Common myeloid progenitor, CD34-positive (primary cell): ENCODE measurements at regions not wholly inside any gene's neighbourhood (a gene's known extent, or its start where the extent isn't known, plus 50 kb on each side); places are given as distances from the start of the nearest gene placed in this dataset.

Experiments
- CTCF ChIA-PET: fragments of 350-600 bp; sonication (Branson Sonifier 250); formaldehyde crosslinking; loops from one replicate; lab custom pipeline; 2021; ENCODE audit warnings: antibody characterized with exemption; lab: Charles Lee
- POLR2A ChIA-PET: fragments of 350-600 bp; sonication (Branson Sonifier 250); formaldehyde crosslinking; loops from one replicate; lab custom pipeline; 2021; ENCODE audit warnings: antibody characterized with exemption; lab: Charles Lee
- DNase-seq, 3 donors: peaks; one replicate each; pipeline versions ENCODE4 v3.0.0 to v3.0.0-alpha.2; 2013
- H3K27ac ChIP-seq, 2 experiments: 1 replicate in 1 of 2; 2 replicates in 1 of 2; pipeline ENCODE4 v1.7.0; 2013; ENCODE audit warnings: inconsistent platforms in 2 of 2, low read length in 2 of 2, mild to moderate bottlenecking in 2 of 2, low read depth in 1 of 2, moderate library complexity in 1 of 2; ENCODE audit not compliant: severe bottlenecking in 2 of 2, insufficient read depth in 1 of 2, poor library complexity in 1 of 2
- H3K27me3 ChIP-seq, 5 experiments: replicated peaks in 2 of 5; 1 replicate in 3 of 5; 2 replicates in 2 of 5; pipeline versions ENCODE4 v1.6.1 to v1.7.0; 2013; ENCODE audit warnings: low read length in 4 of 5, mild to moderate bottlenecking in 2 of 5, moderate library complexity in 2 of 5, inconsistent platforms in 1 of 5; ENCODE audit not compliant: insufficient read depth in 5 of 5, control insufficient read depth in 4 of 5
- H3K36me3 ChIP-seq, 4 experiments: 1 replicate in 2 of 4; 2 replicates in 2 of 4; pipeline versions ENCODE4 v1.6.1 to v1.7.0; 2013; ENCODE audit warnings: low read length in 3 of 4, control low read depth in 1 of 4, mild to moderate bottlenecking in 1 of 4; ENCODE audit not compliant: control insufficient read depth in 4 of 4, insufficient read depth in 4 of 4
- H3K4me1 ChIP-seq, 4 experiments: 1 replicate in 3 of 4; 2 replicates in 1 of 4; pipeline versions ENCODE4 v1.6.1 to v1.7.1; 2013; ENCODE audit warnings: low read length in 3 of 4, mild to moderate bottlenecking in 3 of 4, control low read depth in 1 of 4, inconsistent platforms in 1 of 4, moderate library complexity in 1 of 4; ENCODE audit not compliant: control insufficient read depth in 4 of 4, insufficient read depth in 4 of 4; ENCODE audit errors: control extremely low read depth in 1 of 4
- H3K4me3 ChIP-seq, 7 experiments: 1 replicate in 4 of 7; 2 replicates in 3 of 7; pipeline versions ENCODE4 v1.5.1 to v1.7.0; 2013; ENCODE audit warnings: mild to moderate bottlenecking in 7 of 7, low read length in 6 of 7, moderate library complexity in 6 of 7, inconsistent platforms in 2 of 7, low read depth in 2 of 7, control low read depth in 1 of 7; ENCODE audit not compliant: insufficient read depth in 4 of 7, control insufficient read depth in 1 of 7; ENCODE audit errors: extremely low read depth in 1 of 7
- H3K9me3 ChIP-seq, 5 experiments: 1 replicate in 4 of 5; 2 replicates in 1 of 5; pipeline versions ENCODE4 v1.6.1 to v1.7.1; 2013; ENCODE audit warnings: low read length in 4 of 5, mild to moderate bottlenecking in 2 of 5, inconsistent platforms in 1 of 5, low read depth in 1 of 5, moderate library complexity in 1 of 5; ENCODE audit not compliant: control insufficient read depth in 4 of 5, insufficient read depth in 2 of 5; ENCODE audit errors: control extremely low read depth in 1 of 5
- WGBS: methylation state at CpG from one replicate; pipeline ENCODE4 v1.1.5; 2013; ENCODE audit not compliant: insufficient coverage; 5-methylcytosine and 5-hydroxymethylcytosine counted together

DNA sequence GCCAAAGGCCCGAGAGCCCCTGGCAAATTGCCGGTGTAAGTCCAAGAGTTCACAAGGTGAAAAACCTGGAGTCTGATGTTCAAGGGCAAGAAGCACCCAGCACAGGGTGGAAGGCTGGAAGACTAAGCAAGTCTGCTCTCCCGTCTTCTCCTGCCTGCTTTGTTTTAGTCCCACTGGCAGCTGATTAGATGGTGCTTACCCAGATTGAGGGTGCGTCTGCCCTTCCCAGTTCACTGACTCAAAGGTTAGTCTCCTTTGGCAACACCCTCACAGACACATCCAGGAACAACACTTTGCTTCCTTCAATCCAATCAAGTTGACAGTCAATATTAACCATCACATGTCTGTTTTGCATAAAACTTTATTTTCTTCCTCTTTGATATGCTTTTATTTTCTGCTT, 157.4 kb downstream of the HS3ST1 start:
- Histone ChIP-seq H3K27me3 (no peaks in the 10 kb centered on the region), H3K36me3 (no peaks in the 10 kb centered on the region), H3K9me3 (peaks cover 0 to 4% (median under 1%) of the 10 kb centered on the region in 5 experiments), H3K4me1 (no peaks in the 10 kb centered on the region), H3K4me3 (no peak overlapping the region), H3K27ac (no peak overlapping the region)
- 47% methylated on average over 2 of the region's 4 CpGs for WGBS
- CTCF ChIA-PET, result no interaction called here
- POLR2A ChIA-PET, result no interaction called here
- no peak for DNase-seq

DNA sequence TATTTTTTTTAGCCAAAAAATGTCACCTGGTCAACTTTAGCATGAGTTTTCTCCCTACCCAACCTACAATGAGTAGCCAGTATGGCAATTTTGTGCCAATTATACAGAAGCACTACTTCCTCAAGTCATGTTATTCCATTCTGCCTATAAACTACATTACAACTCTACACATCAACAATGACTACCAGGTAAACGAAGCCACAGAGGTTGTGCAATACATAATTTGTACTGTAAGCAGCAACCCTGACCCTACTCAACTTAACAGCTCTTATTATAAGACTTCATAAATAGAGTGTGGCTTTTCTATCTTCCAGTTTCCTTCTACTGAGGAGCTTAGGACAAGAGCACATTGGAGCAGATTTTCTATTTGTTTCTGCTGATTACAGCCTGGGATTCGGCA, 160.5 kb downstream of the HS3ST1 start:
- Histone ChIP-seq H3K36me3 (no peaks in the 10 kb centered on the region), H3K4me1 (no peaks in the 10 kb centered on the region), H3K4me3 (no peak overlapping the region), H3K27me3 (no peaks in the 10 kb centered on the region), H3K27ac (no peak overlapping the region), H3K9me3 (peaks cover 0 to 6% (median 4%) of the 10 kb centered on the region in 5 experiments)
- WGBS, result no CpG with 5 or more reads among the region's 2 CpGs
- ChIA-PET CTCF (interaction anchor here (0.7 to 1.0 kb wide), 2 partner anchors 80 to 177 kb away, joined by 3 to 4 read pairs; no protein-coding TSS in a partner anchor), POLR2A (no interaction called here)
- DNase-seq, result no peak

DNA sequence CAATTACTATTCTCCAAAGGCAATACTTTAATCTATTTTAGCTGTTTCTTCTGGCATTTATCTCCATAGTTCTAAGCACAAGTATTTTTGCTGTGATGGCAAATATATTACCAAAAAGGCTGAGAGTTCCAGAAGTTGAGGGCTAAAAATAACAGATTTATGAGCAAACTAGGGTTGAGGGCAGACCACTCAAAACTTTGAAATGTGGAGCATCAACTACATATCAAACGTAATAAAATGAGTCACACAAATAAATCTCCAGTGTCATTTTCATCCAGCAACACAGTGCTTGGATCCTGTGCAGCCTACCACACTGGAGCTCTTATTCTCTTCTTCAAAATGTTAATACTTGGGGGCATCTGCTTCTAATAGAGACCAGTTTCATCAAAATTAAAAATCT, 163.9 kb downstream of the HS3ST1 start:
- no peak for DNase-seq
- no peaks in the 10 kb centered on the region for H3K4me1 ChIP-seq
- 70% methylated on average over 1 of the region's 1 CpG for WGBS
- no peaks in the 10 kb centered on the region for H3K36me3 ChIP-seq
- CTCF ChIA-PET, result no interaction called here
- no peaks in the 10 kb centered on the region for H3K27me3 ChIP-seq
- no peak overlapping the region for H3K4me3 ChIP-seq
- no peak overlapping the region for H3K27ac ChIP-seq
- POLR2A ChIA-PET, result no interaction called here
- peaks cover 0 to 6% (median 4%) of the 10 kb centered on the region in 5 experiments for H3K9me3 ChIP-seq

DNA sequence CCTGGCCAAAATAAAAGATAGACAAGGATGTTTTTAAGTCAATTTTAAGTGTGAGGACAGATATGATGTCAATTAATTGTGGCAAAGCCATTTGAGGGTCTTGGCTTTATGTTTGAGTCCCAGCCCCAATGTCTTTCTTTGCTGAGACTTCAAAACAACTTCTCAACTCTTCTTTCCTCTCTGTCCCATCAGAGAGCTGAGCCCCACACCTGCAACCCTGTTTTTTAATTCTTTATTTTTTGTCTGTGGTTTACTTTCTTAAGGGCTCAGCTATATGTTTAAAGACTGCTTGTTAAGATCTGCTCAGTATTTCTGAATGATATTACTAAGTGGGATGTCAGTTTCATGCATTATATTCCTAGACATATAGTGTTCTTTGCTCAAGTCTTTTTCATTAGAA, 164.3 kb downstream of the HS3ST1 start:
- CTCF ChIA-PET, result no interaction called here
- DNase-seq, result no peak
- Histone ChIP-seq H3K9me3 (peaks cover 0 to 6% (median 4%) of the 10 kb centered on the region in 5 experiments), H3K27me3 (no peaks in the 10 kb centered on the region), H3K27ac (no peak overlapping the region), H3K36me3 (no peaks in the 10 kb centered on the region), H3K4me1 (no peaks in the 10 kb centered on the region), H3K4me3 (no peak overlapping the region)
- POLR2A ChIA-PET, result interaction anchor here (0.6 kb wide), 1 partner anchor 241 kb away, joined by 3 read pairs; no protein-coding TSS in a partner anchor

DNA sequence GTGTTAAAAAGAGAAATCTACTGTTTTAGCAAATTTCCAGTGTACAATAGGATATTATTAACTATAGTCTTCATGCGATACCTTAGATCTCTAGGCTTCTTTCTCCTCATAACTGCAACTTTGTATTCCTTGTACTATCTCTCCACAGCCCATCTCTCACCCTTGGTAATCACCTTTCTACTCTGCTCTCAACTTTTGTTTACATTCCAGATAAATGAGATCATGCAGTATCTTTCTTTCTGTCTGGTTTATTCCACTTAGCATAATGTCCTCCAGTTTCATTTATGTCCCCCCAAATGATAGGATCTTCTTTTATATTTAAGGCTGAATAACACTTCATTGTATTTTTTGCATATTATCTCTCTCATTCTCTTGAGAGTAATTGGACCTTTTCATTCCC, 165.5 kb downstream of the HS3ST1 start:
- CTCF ChIA-PET, result no interaction called here
- H3K36me3 ChIP-seq, result no peaks in the 10 kb centered on the region
- peaks cover 0 to 6% (median 4%) of the 10 kb centered on the region in 5 experiments for H3K9me3 ChIP-seq
- DNase-seq, result no peak
- 100% methylated on average over 1 of the region's 1 CpG for WGBS
- no peaks in the 10 kb centered on the region for H3K4me1 ChIP-seq
- H3K4me3 ChIP-seq, result no peak overlapping the region
- no peaks in the 10 kb centered on the region for H3K27me3 ChIP-seq
- POLR2A ChIA-PET, result no interaction called here
- no peak overlapping the region for H3K27ac ChIP-seq

DNA sequence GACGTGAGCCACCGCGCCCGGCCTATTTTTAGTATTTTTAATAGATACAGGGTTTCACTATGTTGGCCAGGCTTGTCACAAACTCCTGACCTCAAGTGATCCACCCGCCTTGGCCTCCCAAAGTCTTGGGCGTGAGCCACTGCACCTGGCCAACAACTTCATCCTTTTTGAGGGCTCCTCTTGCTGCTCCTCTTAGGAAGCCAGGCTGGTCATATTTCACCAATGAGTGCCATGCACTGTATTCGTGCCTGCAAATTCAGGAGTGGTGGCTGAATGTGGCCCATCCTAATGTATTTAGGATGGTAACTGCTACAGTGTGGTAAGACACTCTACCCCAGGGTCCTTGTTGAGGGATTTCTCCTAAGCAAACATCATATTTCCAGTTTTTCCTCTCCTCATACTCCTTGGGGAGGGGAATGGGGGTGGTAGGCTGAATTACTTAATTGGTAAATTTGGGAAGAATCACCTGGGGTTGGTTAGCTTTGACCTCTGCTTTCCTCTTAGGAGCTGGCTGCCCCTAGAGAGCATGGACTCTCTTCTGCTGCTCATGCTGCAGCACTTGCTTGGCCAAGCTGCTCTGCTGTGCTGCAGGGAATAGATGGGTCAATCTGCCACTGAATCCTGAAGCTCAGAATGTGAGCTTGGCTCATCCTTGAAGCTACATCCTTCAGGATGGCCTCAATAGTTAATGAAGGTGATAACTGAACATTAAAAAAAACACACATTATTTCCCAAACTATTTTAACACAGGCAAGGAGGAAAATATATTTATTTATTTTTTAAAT, 167.4 kb downstream of the HS3ST1 start:
- Histone ChIP-seq H3K36me3 (no peaks in the 10 kb centered on the region), H3K27me3 (no peaks in the 10 kb centered on the region), H3K4me1 (no peaks in the 10 kb centered on the region), H3K9me3 (peaks cover 0 to 6% (median under 1%) of the 10 kb centered on the region in 5 experiments), H3K4me3 (no peak overlapping the region), H3K27ac (no peak overlapping the region)
- DNase-seq, result no peak
- WGBS, result 100% methylated on average over 5 of the region's 7 CpGs
- ChIA-PET POLR2A (no interaction called here), CTCF (no interaction called here)

DNA sequence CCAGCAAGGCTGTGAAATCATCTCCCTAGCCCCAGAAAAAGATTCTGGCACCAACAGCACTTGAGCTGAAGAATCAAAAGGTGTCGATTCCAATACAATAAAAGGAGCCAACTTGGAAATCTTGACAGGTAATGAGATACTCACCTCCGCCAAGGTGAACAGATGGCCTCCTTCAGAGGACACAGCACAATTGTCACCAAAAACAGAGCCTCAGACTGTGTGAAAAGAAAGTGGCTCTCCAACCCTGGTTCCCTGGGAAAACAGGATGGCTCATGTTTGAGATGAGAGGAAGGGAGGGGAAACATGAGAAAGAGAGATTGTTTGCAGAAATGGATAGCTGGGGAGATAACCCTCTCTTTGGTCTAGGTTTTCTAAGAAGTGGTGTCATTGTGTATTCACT, 168.9 kb downstream of the HS3ST1 start:
- WGBS, result 100% methylated on average over 2 of the region's 2 CpGs
- ChIA-PET POLR2A (no interaction called here), CTCF (interaction anchor here (1.5 kb wide), 1 partner anchor 28 kb away, joined by 3 read pairs; no protein-coding TSS in a partner anchor)
- Histone ChIP-seq H3K4me3 (no peak overlapping the region), H3K27me3 (no peaks in the 10 kb centered on the region), H3K9me3 (no peaks in the 10 kb centered on the region), H3K27ac (no peak overlapping the region), H3K36me3 (no peaks in the 10 kb centered on the region), H3K4me1 (no peaks in the 10 kb centered on the region)
- DNase-seq, result no peak
